Caki2 (cell line): ENCODE measurements at regions not wholly inside any gene's neighbourhood (a gene's known extent, or its start where the extent isn't known, plus 50 kb on each side); places are given as distances from the start of the nearest gene placed in this dataset.
"Not testable (repeated sequence)": the region's sequence is repeated elsewhere in the genome, so short reads cannot be mapped to it uniquely, and the experiment has no call there.

Experiments used
- DNase-seq: peaks from one replicate; pipeline ENCODE4 v3.0.0-alpha.2; 2015; ENCODE audit warnings: low read depth
- in situ Hi-C: cut with HindIII; loops from 2 replicates; pipeline ENCODE4 v1.10.0; 2016; ENCODE audit warnings: low sequenced_read_pairs, low pct_unique_long_range_greater_than_20kb, mixed read lengths

- no peak for DNase-seq
- in situ Hi-C loops: no loop called here
Observed at GRCh38 chr4:22573198-22573597, 57.3 kb upstream of the ADGRA3 start.

DNA sequence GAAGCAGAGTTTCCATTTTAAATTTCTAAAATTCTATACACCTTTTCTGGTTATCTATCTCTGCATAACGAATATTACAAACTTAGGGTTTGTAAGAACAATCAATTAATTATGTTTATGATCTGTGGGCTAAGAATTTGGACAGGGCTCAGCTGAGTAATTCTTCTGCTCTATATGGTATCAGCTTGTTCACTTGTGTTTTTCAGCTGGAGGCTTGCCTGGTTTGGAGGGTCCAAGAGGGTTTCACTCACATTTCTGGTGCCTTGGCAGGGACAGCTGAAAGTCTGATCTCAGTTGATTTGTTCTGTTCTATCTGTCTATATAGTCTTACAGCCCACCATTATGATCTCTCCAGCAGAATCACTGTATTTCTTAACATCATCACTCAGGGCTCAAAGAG lies 57.8 kb upstream of the ADGRA3 start:
- no peak for DNase-seq
- in situ Hi-C loops: no loop called here

DNA sequence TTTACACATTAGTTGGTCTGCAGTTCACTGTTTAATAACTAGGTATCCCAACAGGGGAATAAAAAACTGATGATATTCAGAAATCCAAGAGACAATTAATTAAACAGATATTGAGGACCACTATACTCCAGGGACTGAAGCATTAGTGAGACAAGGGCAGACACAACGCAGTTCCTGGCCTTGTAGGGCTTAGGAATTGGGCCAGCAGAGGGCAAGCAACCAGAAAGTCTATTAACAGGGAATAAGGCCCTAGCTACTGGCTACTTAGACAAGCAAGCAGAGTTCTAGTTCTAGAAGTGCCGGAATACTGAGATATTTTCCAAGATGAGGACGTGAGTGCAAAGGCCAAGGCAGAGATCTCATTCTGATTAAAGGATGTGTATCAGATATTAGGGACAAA lies 58.6 kb upstream of the ADGRA3 start:
- no peak for DNase-seq
- in situ Hi-C loops: no loop called here

- no peak for DNase-seq
- in situ Hi-C loops: no loop called here
Observed at GRCh38 chr4:22574880-22575279, 59.0 kb upstream of the ADGRA3 start.

DNA sequence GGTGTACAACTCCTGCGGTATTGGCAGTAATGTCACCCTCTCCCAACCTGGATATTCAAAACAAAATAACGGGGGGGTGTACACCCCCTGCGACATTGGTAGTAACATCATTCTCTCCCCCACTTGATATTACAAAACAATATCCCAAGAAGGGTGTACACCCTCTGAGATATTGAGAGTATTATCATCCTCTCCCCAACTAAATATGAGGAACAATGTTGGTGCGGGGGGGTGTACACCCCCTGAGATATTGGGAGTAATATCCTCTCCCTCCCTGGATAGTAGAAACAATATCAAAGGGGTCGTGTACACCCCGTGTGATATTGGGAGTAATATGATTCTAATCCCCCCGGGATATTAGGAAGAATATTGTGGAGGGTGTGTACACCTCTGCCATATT lies 71.4 kb upstream of the ADGRA3 start:
- DNase-seq: no peak
- in situ Hi-C loops: no loop called here

- in situ Hi-C loops: no loop called here
- no peak for DNase-seq
Observed at GRCh38 chr4:22593933-22594332, 78.1 kb upstream of the ADGRA3 start.

DNA sequence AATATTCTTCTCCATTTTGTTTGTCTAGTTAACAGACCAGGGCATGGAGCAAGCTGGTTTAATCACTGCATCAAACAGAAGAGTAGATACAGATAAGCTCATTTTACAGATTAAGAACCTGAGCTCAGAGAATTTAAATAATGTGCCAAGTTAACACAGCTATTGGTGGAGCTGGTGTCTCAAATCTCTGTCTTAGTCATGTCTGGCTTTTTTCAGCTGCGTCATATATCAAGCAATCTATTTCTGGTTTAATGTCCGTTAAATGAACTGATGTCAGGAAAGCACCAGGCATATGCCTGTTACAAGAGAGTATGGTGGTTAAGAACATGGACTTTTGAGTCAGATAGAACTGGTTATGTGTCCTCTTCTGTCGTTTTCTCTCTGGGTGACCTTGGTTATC lies 79.8 kb upstream of the ADGRA3 start:
- DNase-seq: no peak
- in situ Hi-C loops: no loop called here

GRCh38 chr4:22596409-22596808 lies 80.5 kb upstream of the ADGRA3 start:
- no peak for DNase-seq
- in situ Hi-C loops: no loop called here

- DNase-seq: no peak
- in situ Hi-C loops: no loop called here
Observed at GRCh38 chr4:22597471-22597870, 81.6 kb upstream of the ADGRA3 start.

DNA sequence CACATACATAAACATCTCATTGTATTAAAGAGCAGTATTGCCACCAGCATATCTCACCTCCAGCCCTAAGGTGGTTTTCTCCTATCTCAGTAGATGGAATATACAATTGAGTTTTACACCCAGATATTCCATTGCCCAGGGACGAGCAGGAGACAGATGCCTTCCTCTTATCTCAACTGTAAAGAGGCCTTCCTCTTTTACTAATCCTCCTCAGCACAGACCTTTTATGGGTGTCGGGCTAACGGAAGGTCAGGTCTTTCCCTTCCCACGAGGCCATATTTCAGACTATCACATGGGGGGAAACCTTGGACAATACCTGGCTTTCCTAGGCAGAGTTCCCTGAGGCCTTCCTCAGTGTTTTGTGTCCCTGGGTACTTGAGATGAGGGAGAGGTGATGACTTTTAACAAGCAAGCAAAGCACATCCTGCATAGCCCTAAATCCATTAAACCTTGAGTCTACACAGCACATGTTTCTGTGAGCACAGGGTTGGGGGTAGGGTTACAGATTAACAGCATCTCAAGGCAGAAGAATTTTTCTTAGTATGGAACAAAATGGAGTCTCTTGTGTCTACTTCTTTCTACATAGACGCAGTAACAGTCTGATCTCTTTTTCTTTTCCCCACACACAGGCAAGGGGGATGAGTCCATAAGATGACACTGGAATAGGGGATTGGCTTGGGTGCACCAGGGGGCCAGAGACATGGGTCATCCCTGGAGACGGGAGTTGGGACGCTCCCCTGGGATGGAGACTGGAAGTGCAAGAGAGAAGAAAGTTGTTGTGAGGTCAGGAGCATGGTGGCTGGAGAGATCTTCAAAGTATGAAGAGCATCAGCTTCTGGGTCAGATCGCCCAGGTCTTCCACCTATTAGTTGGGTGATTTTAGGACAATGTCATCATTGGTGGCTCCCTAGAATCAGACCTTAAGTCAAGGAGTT lies 82.5 kb upstream of the ADGRA3 start:
- in situ Hi-C loops, DNase-seq: not testable (repeated sequence)

GRCh38 chr4:22599228-22599928 lies 83.5 kb upstream of the ADGRA3 start:
- in situ Hi-C loops, DNase-seq: not testable (repeated sequence)

DNA sequence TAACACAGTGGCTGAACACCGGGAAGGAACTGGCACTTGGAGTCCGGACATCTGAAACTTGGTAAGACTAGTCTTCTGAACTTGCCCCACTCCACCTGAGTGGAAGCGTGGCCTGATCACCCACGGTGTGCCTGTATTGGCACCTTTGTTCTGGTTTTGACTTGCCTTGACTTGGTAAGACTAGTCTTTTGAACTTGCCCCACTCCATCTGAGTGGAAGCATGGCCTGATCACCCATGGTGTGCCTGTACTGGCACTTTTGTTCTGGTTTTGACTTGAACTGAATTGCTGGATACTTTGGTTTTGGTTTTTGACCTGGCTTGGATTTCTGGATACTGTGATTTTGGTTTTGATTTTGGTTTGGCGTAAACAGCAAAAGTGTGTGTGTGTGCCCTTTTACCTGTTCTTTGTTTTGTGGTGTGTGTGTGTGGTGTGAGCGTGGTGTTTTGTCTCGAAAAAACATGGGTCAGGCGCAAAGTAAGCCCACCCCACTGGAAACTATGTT lies 84.1 kb upstream of the ADGRA3 start:
- in situ Hi-C loops, DNase-seq: not testable (repeated sequence)

- in situ Hi-C loops, DNase-seq: not testable (repeated sequence)
Observed at GRCh38 chr4:22601638-22602037, 85.8 kb upstream of the ADGRA3 start.

DNA sequence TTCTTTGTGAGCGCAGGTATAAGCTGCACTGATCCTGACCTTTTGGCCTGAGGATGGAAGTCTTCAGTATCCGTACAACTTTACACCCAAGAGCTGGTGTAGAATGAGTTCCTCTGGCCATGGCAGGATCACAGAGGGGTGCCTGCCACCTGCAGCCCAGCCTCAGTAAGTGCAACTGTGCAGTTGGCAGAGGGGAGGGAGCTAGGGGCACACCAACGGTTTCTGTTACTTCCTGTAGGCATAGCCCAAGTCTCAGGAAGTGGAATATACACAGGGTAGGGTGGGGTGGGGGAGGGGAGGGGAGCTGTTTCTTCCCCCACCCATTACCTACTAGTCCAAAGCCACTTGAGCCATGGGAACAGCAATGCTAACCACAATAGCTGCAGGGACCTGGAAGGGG lies 85.4 kb upstream of the GBA3 start:
- in situ Hi-C loops: no loop called here
- peak; percentile 22 for DNase-seq

- DNase-seq, in situ Hi-C loops: not testable (repeated sequence)
Observed at GRCh38 chr4:22609951-22610525, 82.7 kb upstream of the GBA3 start.

- DNase-seq: no peak
- in situ Hi-C loops: no loop called here
Observed at GRCh38 chr4:22614114-22614513, 78.6 kb upstream of the GBA3 start.

DNA sequence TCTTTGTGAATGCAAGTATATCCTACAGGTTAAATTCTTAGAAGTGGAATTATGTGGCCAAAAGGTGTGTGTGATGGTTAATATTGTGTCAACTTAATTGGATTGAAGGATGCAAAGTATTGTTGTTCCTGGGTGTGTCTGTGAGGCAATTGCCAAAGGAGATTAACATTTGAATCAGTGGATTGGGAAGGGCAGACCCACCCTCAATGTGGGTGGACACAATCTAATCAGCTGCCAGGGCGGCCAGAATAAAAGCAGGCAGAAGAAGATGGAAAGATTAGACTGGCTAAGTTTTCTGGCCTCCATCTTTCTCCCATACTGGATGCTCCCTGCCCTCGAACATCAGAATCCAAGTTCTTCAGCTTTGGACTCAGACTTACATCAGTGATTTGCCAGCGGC lies 76.2 kb upstream of the GBA3 start:
- in situ Hi-C loops: no loop called here
- no peak for DNase-seq

GRCh38 chr4:22620144-22620543 lies 72.6 kb upstream of the GBA3 start:
- in situ Hi-C loops, DNase-seq: not testable (repeated sequence)

- in situ Hi-C loops, DNase-seq: not testable (repeated sequence)
Observed at GRCh38 chr4:22621970-22622369, 70.8 kb upstream of the GBA3 start.
